A549 (cell line): ENCODE measurements at regions not wholly inside any gene's neighbourhood (a gene's known extent, or its start where the extent isn't known, plus 50 kb on each side); places are given as distances from the start of the nearest gene placed in this dataset.

Source experiments
- ATAC-seq, 2 experiments: fragments of 200-7000 bp in 1 of 2; fragments of >200 bp in 1 of 2; cut with Nextera tagmentation in 1 of 2; cut with Tn5 transposase in 1 of 2; 3 replicates each; pipeline versions ENCODE4 v1.8.0 to v1.9.1; 2018 to 2020; ENCODE audit warnings: mild to moderate bottlenecking in 1 of 2, moderate library complexity in 1 of 2
- CTCF ChIA-PET: fragments of 300-600 bp; sonication (Branson Sonifier 250); formaldehyde crosslinking; extraction: SDS; loops from one replicate; lab custom pipeline; 2021; ENCODE audit warnings: antibody characterized with exemption, inconsistent platforms; lab: Yijun Ruan, JAX
- POLR2A ChIA-PET: fragments of 350-600 bp; formaldehyde crosslinking; extraction: SDS; loops from one replicate; lab custom pipeline; 2021; ENCODE audit warnings: antibody characterized with exemption, inconsistent platforms; lab: Yijun Ruan, JAX
- DNase-seq, 2 experiments: peaks; one replicate each; pipeline versions ENCODE4 v3.0.0 to v3.0.0-alpha.2; 2011 to 2016; ENCODE audit warnings: low read depth in 1 of 2, low spot score in 1 of 2
- FAIRE-seq: peaks from 2 replicates; lab custom pipeline; 2011; peaks lifted over from hg19 to GRCh38; lab: Jason Lieb, UNC
- H3K27ac ChIP-seq, 2 experiments: fragments of >200 bp; sonication (Bioruptor Twin); formaldehyde crosslinking; 3 replicates each; pipeline ENCODE4 v1.5.1; 2016 to 2017
- H3K4me1 ChIP-seq: fragments of >200 bp; sonication (Bioruptor Twin); formaldehyde crosslinking; 3 replicates; pipeline ENCODE4 v1.6.1; 2016
- H3K4me2 ChIP-seq: fragments of >200 bp; sonication (Bioruptor Twin); formaldehyde crosslinking; 3 replicates; pipeline ENCODE4 v1.6.1; 2016
- H3K4me3 ChIP-seq: fragments of >200 bp; sonication (Bioruptor Twin); formaldehyde crosslinking; 3 replicates; pipeline ENCODE4 v1.5.1; 2016
- H3K9me3 ChIP-seq: fragments of >200 bp; sonication (Bioruptor Twin); formaldehyde crosslinking; 3 replicates; pipeline ENCODE4 v1.6.1; 2016
- BHLHE40 ChIP-seq: IDR thresholded peaks from 2 replicates; pipeline ENCODE4 v1.6.1; 2012; ENCODE audit warnings: low read depth, low read length, inconsistent platforms
- CEBPB ChIP-seq, 2 experiments: fragments of >200 bp in 1 of 2; sonication (Bioruptor Twin) in 1 of 2; formaldehyde crosslinking in 1 of 2; IDR thresholded peaks; 2 replicates each; pipeline ENCODE4 v1.6.1; 2012 to 2016
- CHD4 ChIP-seq: fragments of 200-600 bp; sonication (generic); IDR thresholded peaks from 2 replicates; pipeline ENCODE4 v1.6.1; 2016; ENCODE audit warnings: antibody characterized with exemption, mild to moderate bottlenecking, borderline replicate concordance
- EP300 ChIP-seq, 2 experiments: fragments of >200 bp; sonication (Bioruptor Twin); formaldehyde crosslinking; IDR thresholded peaks; 2 replicates in 1 of 2; 3 replicates in 1 of 2; pipeline ENCODE4 v1.6.1; 2016 to 2017
- ESRRA ChIP-seq: fragments of 150-350 bp; IDR thresholded peaks from 2 replicates; pipeline ENCODE4 v1.6.1; 2014; ENCODE audit warnings: mild to moderate bottlenecking, low read length, borderline replicate concordance
- FOSB ChIP-seq: fragments of 250-450 bp; sonication (Bioruptor Pico); IDR thresholded peaks from 2 replicates; pipeline ENCODE4 v1.5.0; 2020; ENCODE audit warnings: mild to moderate bottlenecking, moderate library complexity
- FOXS1 ChIP-seq: fragments of 250-450 bp; sonication (Bioruptor Pico); IDR thresholded peaks from 2 replicates; pipeline ENCODE4 v1.5.0; 2020; ENCODE audit warnings: mild to moderate bottlenecking, moderate library complexity
- GATA3 ChIP-seq: IDR thresholded peaks from 2 replicates; pipeline ENCODE4 v1.6.1; 2012; ENCODE audit warnings: borderline replicate concordance
- HEYL ChIP-seq: fragments of 250-450 bp; sonication (Bioruptor Pico); IDR thresholded peaks from 2 replicates; pipeline ENCODE4 v1.8.0; 2021; ENCODE audit warnings: mild to moderate bottlenecking, moderate library complexity
- HOXA7 ChIP-seq: fragments of 250-450 bp; sonication (Bioruptor Pico); IDR thresholded peaks from 2 replicates; pipeline ENCODE4 v1.5.0; 2020; ENCODE audit warnings: mild to moderate bottlenecking, moderate library complexity
- KDM1A ChIP-seq: fragments of 200-600 bp; sonication (generic); IDR thresholded peaks from 2 replicates; pipeline ENCODE4 v1.6.1; 2016; ENCODE audit warnings: low read depth, mild to moderate bottlenecking
- KDM5A ChIP-seq: fragments of 200-600 bp; sonication (generic); IDR thresholded peaks from 2 replicates; pipeline ENCODE4 v1.6.1; 2016; ENCODE audit warnings: antibody characterized with exemption, mild to moderate bottlenecking
- NFE2L2 ChIP-seq: fragments of 150-350 bp; conservative IDR thresholded peaks from 2 replicates; pipeline ENCODE4 v1.6.1; 2014; ENCODE audit warnings: low read length
- NR3C1 ChIP-seq: fragments of >200 bp; sonication (Bioruptor Twin); formaldehyde crosslinking; IDR thresholded peaks from 3 replicates; pipeline ENCODE4 v1.6.1; 2017
- PHF8 ChIP-seq: fragments of 200-600 bp; sonication (generic); IDR thresholded peaks from 2 replicates; pipeline ENCODE4 v1.6.1; 2016; ENCODE audit warnings: low read depth, mild to moderate bottlenecking, antibody characterized with exemption, moderate library complexity, borderline replicate concordance
- RARB ChIP-seq: fragments of 250-450 bp; sonication (Bioruptor Pico); IDR thresholded peaks from 2 replicates; pipeline ENCODE4 v1.8.0; 2021; ENCODE audit warnings: mild to moderate bottlenecking, moderate library complexity
- RNF2 ChIP-seq: fragments of 200-600 bp; sonication (generic); IDR thresholded peaks from 2 replicates; pipeline ENCODE4 v1.6.1; 2016; ENCODE audit warnings: low read depth, mild to moderate bottlenecking, antibody characterized with exemption, moderate library complexity, borderline replicate concordance
- TP53 ChIP-seq: fragments of 250-450 bp; sonication (Bioruptor Pico); IDR thresholded peaks from 2 replicates; pipeline ENCODE4 v1.5.0; 2021; ENCODE audit warnings: mild to moderate bottlenecking, moderate library complexity
- ZC3H11A ChIP-seq: fragments of 450-650 bp; IDR thresholded peaks from 2 replicates; pipeline ENCODE4 v1.6.1; 2014; ENCODE audit warnings: antibody characterized with exemption, mild to moderate bottlenecking
- WGBS: methylation state at CpG from one replicate; pipeline ENCODE4 v1.1.6; 2017; ENCODE audit errors: missing lambda C conversion rate; 5-methylcytosine and 5-hydroxymethylcytosine counted together
- TF ChIP-seq, protein P1 (sequence below): fragments of 250-450 bp; sonication (Bioruptor Pico); IDR thresholded peaks from 2 replicates; pipeline ENCODE4 v1.5.0; 2021; ENCODE audit warnings: mild to moderate bottlenecking, moderate library complexity, borderline replicate concordance
- TF ChIP-seq, protein P2 (sequence below): fragments of 250-450 bp; sonication (Bioruptor Pico); IDR thresholded peaks from 2 replicates; pipeline ENCODE4 v1.5.0; 2020; ENCODE audit warnings: low read depth, mild to moderate bottlenecking, moderate library complexity
- TF ChIP-seq, protein P3 (sequence below): IDR thresholded peaks from 2 replicates; pipeline ENCODE4 v1.6.1; 2012
- TF ChIP-seq, protein P4 (sequence below): fragments of 200-600 bp; sonication (generic); IDR thresholded peaks from 2 replicates; pipeline ENCODE4 v1.6.1; 2016; ENCODE audit warnings: antibody characterized with exemption, mild to moderate bottlenecking, moderate library complexity

DNA sequence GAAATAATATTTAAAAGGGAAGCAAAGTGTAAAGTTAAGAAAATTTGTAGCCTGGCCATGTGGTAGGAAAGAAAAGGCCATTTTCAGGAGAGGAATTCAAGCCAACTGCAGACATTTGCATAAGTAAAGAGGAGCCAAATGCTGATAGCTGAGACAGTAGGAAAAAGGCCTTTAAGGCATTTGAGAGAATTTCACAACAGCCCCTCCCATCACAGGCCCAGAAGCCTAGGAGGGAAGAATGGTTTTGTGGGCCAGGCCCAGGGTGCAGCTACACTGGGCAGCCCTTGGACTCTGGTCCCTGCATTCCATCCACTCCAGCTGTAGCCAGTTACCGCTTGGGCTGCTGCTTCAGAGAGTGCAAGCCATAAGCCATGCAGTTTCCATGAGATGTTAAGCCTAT is 1556.8 kb downstream of the EFNA5 start:
- no peaks in the 10 kb centered on the region for H3K9me3 ChIP-seq
- H3K4me1 ChIP-seq, result peaks cover 9% of the 10 kb centered on the region; the same call in 1 of the 3 replicates
- POLR2A ChIA-PET, result no interaction called here
- WGBS, result 90% methylated on average over 1 of the region's 1 CpG
- H3K4me2 ChIP-seq, result no peak overlapping the region
- DNase-seq (no peak), FAIRE-seq (no peak), ATAC-seq (no peak)
- no peak overlapping the region for H3K4me3 ChIP-seq
- TF ChIP-seq HEYL, result no peak
- no peak for TF ChIP-seq ZC3H11A
- no peak for TF ChIP-seq CEBPB (IDR thresholded peaks at IDR 0.05)
- no peak for TF ChIP-seq NR3C1
- TF ChIP-seq TP53 (CRISPR knock-in tag), result no peak
- TF ChIP-seq RNF2, result no peak
- TF ChIP-seq, protein P1, sequence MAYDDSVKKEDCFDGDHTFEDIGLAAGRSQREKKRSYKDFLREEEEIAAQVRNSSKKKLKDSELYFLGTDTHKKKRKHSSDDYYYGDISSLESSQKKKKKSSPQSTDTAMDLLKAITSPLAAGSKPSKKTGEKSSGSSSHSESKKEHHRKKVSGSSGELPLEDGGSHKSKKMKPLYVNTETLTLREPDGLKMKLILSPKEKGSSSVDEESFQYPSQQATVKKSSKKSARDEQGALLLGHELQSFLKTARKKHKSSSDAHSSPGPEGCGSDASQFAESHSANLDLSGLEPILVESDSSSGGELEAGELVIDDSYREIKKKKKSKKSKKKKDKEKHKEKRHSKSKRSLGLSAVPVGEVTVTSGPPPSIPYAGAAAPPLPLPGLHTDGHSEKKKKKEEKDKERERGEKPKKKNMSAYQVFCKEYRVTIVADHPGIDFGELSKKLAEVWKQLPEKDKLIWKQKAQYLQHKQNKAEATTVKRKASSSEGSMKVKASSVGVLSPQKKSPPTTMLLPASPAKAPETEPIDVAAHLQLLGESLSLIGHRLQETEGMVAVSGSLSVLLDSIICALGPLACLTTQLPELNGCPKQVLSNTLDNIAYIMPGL, result no peak
- no peak for TF ChIP-seq CHD4
- no peak for TF ChIP-seq ESRRA
- TF ChIP-seq EP300 (IDR thresholded peaks at IDR 0.05), result no peak
- TF ChIP-seq KDM1A, result no peak
- TF ChIP-seq, protein P2, sequence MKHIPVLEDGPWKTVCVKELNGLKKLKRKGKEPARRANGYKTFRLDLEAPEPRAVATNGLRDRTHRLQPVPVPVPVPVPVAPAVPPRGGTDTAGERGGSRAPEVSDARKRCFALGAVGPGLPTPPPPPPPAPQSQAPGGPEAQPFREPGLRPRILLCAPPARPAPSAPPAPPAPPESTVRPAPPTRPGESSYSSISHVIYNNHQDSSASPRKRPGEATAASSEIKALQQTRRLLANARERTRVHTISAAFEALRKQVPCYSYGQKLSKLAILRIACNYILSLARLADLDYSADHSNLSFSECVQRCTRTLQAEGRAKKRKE, result no peak
- no peak for TF ChIP-seq HOXA7
- no peak for TF ChIP-seq BHLHE40
- TF ChIP-seq GATA3, result no peak
- TF ChIP-seq, all 56 proteins: peak for 0
- H3K27ac ChIP-seq, result no peak overlapping the region
- CTCF ChIA-PET, result no interaction called here

DNA sequence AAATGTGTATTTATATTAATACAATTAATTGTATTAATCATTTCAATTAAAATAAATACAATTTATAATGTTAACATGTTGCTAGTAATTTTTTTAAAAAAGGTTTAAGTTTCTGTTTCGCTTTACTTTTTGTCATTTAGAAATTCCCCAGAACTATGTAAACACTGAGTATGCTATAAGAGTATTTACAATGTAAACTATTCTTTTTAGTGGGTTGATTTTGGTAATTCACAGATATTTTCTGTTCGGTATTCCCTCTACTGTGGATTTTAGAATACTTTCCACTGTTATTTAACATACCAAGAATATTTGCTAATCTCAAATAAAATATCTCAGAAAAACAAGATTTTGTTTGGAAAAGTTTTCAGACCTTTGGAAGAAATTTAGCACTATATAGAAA is 1564.4 kb downstream of the EFNA5 start:
- ChIA-PET CTCF (no interaction called here), POLR2A (no interaction called here)
- ATAC-seq, result no peak

More for the DNA sequence above, 1564.4 kb downstream of the EFNA5 start:
- FAIRE-seq, result no peak
- Histone ChIP-seq H3K9me3 (no peaks in the 10 kb centered on the region), H3K4me2 (0 out of 3 replicates have a peak overlapping the region, but pooled peaks have one; percentile 19), H3K4me3 (no peak overlapping the region), H3K4me1 (no peaks in the 10 kb centered on the region), H3K27ac (no peak overlapping the region)
- no peak for DNase-seq
- WGBS, result 9% methylated on average over 2 of the region's 2 CpGs
- TF ChIP-seq NFE2L2 (no peak), FOXS1 (CRISPR knock-in tag) (no peak), FOSB (CRISPR knock-in tag) (no peak), KDM5A (no peak), RARB (CRISPR knock-in tag) (no peak), PHF8 (no peak)
- TF ChIP-seq, protein P3, sequence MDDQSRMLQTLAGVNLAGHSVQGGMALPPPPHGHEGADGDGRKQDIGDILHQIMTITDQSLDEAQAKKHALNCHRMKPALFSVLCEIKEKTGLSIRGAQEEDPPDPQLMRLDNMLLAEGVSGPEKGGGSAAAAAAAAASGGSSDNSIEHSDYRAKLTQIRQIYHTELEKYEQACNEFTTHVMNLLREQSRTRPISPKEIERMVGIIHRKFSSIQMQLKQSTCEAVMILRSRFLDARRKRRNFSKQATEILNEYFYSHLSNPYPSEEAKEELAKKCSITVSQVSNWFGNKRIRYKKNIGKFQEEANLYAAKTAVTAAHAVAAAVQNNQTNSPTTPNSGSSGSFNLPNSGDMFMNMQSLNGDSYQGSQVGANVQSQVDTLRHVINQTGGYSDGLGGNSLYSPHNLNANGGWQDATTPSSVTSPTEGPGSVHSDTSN, result no peak
- TF ChIP-seq, protein P4, sequence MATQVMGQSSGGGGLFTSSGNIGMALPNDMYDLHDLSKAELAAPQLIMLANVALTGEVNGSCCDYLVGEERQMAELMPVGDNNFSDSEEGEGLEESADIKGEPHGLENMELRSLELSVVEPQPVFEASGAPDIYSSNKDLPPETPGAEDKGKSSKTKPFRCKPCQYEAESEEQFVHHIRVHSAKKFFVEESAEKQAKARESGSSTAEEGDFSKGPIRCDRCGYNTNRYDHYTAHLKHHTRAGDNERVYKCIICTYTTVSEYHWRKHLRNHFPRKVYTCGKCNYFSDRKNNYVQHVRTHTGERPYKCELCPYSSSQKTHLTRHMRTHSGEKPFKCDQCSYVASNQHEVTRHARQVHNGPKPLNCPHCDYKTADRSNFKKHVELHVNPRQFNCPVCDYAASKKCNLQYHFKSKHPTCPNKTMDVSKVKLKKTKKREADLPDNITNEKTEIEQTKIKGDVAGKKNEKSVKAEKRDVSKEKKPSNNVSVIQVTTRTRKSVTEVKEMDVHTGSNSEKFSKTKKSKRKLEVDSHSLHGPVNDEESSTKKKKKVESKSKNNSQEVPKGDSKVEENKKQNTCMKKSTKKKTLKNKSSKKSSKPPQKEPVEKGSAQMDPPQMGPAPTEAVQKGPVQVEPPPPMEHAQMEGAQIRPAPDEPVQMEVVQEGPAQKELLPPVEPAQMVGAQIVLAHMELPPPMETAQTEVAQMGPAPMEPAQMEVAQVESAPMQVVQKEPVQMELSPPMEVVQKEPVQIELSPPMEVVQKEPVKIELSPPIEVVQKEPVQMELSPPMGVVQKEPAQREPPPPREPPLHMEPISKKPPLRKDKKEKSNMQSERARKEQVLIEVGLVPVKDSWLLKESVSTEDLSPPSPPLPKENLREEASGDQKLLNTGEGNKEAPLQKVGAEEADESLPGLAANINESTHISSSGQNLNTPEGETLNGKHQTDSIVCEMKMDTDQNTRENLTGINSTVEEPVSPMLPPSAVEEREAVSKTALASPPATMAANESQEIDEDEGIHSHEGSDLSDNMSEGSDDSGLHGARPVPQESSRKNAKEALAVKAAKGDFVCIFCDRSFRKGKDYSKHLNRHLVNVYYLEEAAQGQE, result no peak
